ENCODE measurements at regions not wholly inside any gene's neighbourhood (a gene's known extent, or its start where the extent isn't known, plus 50 kb on each side); places are given as distances from the start of the nearest gene placed in this dataset.

- TF ChIP-seq ZNF280A (IDR thresholded peaks at IDR 0.05; ENCODE audit: low read depth, partially characterized antibody) = no peak
- TF ChIP-seq GATAD2A (IDR thresholded peaks at IDR 0.05) = no peak
- no peak for TF ChIP-seq CHD4 (IDR thresholded peaks at IDR 0.05; ENCODE audit: insufficient read depth, insufficient replicate concordance, low read depth, low read length, poor library complexity, severe bottlenecking)
- no peak for TF ChIP-seq PCBP1 (IDR thresholded peaks at IDR 0.05; ENCODE audit: low read depth, low read length, poor library complexity, severe bottlenecking)
- no peak for TF ChIP-seq U2AF2 (optimal IDR thresholded peaks at IDR 0.05; ENCODE audit: low read depth, low read length)
- TF ChIP-seq POLR2A (conservative IDR thresholded peaks at IDR 0.05) = no peak
- TF ChIP-seq ERF (CRISPR knock-in tag; IDR thresholded peaks at IDR 0.05) = no peak
- TF ChIP-seq FOXO4 (CRISPR knock-in tag; IDR thresholded peaks at IDR 0.05) = no peak
Observed at GRCh38 chr2:81549646-81550045, 1245.1 kb upstream of the LRRTM1 start (continued).

GRCh38 chr2:81545626-81546025 lies 1241.1 kb upstream of the LRRTM1 start:
- H3K79me2 ChIP-seq (ENCODE audit: control insufficient read depth, insufficient read depth, low read length) = no peaks in the 10 kb centered on the region
- no peak overlapping the region for H3K4me3 ChIP-seq
- 17% methylated on average over 2 of the region's 2 CpGs for WGBS (ENCODE audit: insufficient coverage, low coverage, missing lambda C conversion rate)
- POLR2A ChIA-PET = interaction anchor here (1.6 kb wide), 1 partner anchor 64 kb away, joined by 4 read pairs; no protein-coding TSS in a partner anchor
- ATAC-seq (no peak), FAIRE-seq (no peak), DNase-seq (ENCODE audit: extremely low read depth in 1 of 4, low spot score in 3 of 4) (no peak)
- H3K4me2 ChIP-seq (ENCODE audit: insufficient read depth, low read length) = no peak overlapping the region
- H3K4me1 ChIP-seq (replicated peaks in 1 of 2; ENCODE audit: control insufficient read depth in 2 of 2, insufficient read depth in 2 of 2, low read length in 2 of 2) = no peaks in the 10 kb centered on the region
- CTCF ChIA-PET (ENCODE audit: low intra/inter-chr PET ratio) = no interaction called here
- no peaks in the 10 kb centered on the region for H3K9me1 ChIP-seq (ENCODE audit: control insufficient read depth, insufficient read depth, low read length)
- H3K9ac ChIP-seq (ENCODE audit: insufficient read depth in 1 of 2, low read depth in 2 of 2, low read length in 2 of 2) = no peak overlapping the region
- intact Hi-C loops (cut with micrococcal nuclease) = no loop called here
- no peak overlapping the region for H2AFZ ChIP-seq (ENCODE audit: low read depth, low read length)
- no peaks in the 10 kb centered on the region for H4K20me1 ChIP-seq (replicated peaks; ENCODE audit: control insufficient read depth, insufficient read depth, low read length)
- no peaks in the 10 kb centered on the region for H3K27me3 ChIP-seq (ENCODE audit: control insufficient read depth in 2 of 2, insufficient read depth in 2 of 2, low read length in 2 of 2)
- no TSS peak for BruUV-seq (replicated peaks)
- H3K9me3 ChIP-seq (replicated peaks; ENCODE audit: control insufficient read depth, insufficient read depth, low read depth, low read length) = no peaks in the 10 kb centered on the region
- no peaks in the 10 kb centered on the region for H3K36me3 ChIP-seq (ENCODE audit: control insufficient read depth, insufficient read depth, low read length)
- in situ Hi-C loops (cut with MboI) = no loop called here
- H3K27ac ChIP-seq (ENCODE audit: extremely low read depth, low read depth, low read length) = no peak overlapping the region
